Kidney glomerular epithelial cell (primary cell): ENCODE measurements at regions not wholly inside any gene's neighbourhood (a gene's known extent, or its start where the extent isn't known, plus 50 kb on each side); places are given as distances from the start of the nearest gene placed in this dataset.
"Not testable (repeated sequence)": the region's sequence is repeated elsewhere in the genome, so short reads cannot be mapped to it uniquely, and the experiment has no call there.

ENCODE experiments used
- DNase-seq: peaks from one replicate; lab custom pipeline; 2025; lab: John Stamatoyannopoulos, UW

DNA sequence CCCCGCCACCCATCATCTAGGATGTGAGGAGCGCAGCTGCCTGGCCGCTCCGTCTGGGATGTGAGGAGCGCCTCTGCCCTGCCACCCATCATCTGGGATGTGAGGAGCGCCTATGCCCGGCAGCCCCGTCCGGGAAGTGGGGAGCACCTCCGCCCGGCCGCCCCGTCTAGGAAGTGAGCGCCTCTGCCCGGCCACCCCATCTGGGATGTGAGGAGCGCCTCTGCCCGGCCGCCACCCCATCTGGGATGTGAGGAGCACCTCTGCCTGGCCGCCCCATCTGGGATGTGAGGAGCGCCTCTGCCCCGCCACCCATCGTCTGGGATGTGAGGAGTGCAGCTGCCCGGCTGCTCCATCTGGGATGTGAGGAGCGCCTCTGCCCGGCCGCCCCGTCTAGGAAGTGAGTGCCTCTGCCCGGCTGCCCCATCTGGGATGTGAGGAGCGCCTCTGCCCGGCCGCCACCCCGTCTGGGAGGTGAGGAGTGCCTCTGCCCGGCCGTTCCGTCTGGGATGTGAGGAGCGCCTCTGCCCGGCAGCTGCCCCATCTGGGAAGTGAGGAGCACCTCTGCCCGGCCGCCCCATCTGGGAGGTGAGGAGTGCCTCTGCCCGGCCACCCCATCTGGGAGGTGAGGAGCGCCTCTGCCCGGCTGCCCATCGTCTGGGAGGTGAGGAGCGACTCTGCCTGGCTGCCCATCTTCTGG lies 1086.5 kb downstream of the TYW1 start:
- not testable (repeated sequence) for DNase-seq

GRCh38 chr7:68087401-68087800 lies 1090.8 kb downstream of the TYW1 start:
- DNase-seq, result no peak

- DNase-seq, result no peak
Observed at GRCh38 chr7:68088879-68089278, 1092.2 kb downstream of the TYW1 start.

GRCh38 chr7:68090256-68090655 lies 1093.6 kb downstream of the TYW1 start:
- not testable (repeated sequence) for DNase-seq

DNA sequence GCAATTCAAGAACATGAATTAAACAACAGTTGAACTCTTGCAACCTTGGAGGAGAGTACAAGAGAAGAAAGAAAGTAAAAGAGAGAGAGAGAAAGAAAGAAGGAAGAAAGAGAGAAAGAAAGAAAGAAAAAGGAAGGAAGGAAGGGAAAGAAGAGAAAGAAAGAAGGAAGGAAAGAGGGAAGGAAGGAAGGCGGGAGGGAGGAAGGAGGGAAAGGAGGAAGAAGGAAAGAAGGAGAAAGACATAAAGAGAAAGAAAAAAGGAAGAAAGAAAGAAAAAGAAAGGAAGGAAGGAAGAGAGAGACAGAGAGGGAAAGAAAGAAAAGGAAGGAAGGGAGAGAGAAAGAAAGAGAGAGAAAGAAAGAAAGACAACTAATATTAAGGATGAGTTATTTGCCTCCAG lies 1106.7 kb downstream of the TYW1 start:
- DNase-seq, result no peak

DNA sequence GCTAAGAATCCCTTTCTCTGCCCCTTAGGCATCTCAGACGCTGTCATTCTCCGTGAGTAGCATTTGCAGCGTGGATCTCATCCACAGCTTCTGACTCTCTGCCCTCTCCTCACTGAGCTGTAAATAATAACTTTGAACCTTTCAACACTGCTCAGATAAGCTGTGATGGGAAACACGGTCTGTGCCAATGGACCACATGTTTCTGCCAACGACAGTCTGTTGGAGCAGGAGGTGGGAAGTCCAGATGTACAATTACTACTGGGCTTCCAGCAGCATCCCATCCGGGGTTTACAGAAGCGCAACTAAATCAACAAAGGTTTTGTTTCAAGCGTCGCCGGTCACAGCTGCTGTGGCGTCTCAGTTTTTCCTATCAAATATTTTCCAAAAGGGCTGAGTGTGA lies 1110.6 kb downstream of the TYW1 start:
- no peak for DNase-seq

- DNase-seq, result no peak
Observed at GRCh38 chr7:68107968-68108367, 1111.3 kb downstream of the TYW1 start.

DNA sequence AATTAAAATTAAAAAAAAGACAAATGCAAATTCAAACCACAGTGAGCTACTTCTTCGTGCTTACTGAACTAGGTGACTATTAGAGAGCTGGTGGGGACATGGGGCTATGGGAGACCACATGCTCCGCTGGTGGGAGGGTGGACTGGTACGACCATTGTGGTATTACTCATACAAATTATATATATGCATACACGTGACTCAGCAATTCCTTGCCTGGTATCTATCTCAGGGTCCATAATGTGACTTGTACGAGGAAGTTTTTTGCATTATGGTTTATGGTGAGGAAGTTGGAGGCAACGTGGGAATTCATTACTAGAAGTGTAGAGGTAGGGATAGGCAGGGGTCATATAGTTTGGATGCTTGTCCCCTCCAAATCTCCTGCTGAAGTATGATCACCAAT lies 1112.7 kb downstream of the TYW1 start:
- no peak for DNase-seq

GRCh38 chr7:68119411-68119810 lies 1122.8 kb downstream of the TYW1 start:
- DNase-seq, result no peak

- no peak for DNase-seq
Observed at GRCh38 chr7:68121056-68121455, 1124.4 kb downstream of the TYW1 start.

GRCh38 chr7:68121655-68122054 lies 1125.0 kb downstream of the TYW1 start:
- no peak for DNase-seq

- no peak for DNase-seq
Observed at GRCh38 chr7:68122801-68123200, 1126.2 kb downstream of the TYW1 start.

DNA sequence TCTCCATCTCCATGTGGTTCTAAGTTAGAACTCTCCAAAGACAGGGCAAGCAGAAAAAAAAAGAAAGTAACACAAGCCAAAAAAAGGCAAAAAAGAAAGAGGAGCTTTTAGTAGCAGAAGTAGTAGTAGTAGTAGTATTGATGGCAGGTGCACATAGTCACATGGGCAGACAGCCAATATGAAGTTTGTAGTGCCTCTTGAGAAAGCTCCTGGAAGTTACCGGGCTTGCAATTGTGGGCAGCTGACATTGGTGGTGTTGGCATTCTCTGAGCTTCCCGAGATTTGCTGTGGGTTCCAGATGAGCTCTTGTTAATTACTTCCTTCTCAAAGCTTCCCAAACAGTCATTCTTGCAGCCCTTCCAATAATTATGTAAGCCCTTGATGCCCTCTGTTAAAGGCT lies 1128.5 kb downstream of the TYW1 start:
- DNase-seq, result no peak

GRCh38 chr7:68133045-68133444 lies 1136.4 kb downstream of the TYW1 start:
- no peak for DNase-seq

DNA sequence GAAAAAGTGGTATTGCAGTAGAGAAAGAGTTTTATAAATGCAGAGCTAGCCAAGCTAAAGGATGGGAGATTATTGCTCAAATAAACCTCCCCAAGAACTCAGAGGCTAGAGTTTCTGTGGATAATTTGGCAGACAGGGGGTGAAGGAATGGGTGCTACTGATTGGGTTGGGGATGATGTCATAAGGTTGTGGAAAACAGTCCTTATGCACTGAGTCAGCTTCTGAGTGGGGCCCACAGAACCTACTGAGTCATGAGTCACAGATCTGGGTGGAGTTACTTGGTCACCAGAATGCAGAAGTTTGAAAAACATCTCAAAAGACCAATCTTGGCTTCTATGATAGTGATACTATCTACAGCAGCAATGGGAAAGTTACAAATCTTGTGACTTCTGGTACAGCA lies 1146.7 kb downstream of the TYW1 start:
- DNase-seq, result no peak

- DNase-seq, result no peak
Observed at GRCh38 chr7:68146983-68147382, 1150.3 kb downstream of the TYW1 start.

GRCh38 chr7:68147614-68148238 lies 1151.1 kb downstream of the TYW1 start:
- DNase-seq, result no peak

- no peak for DNase-seq
Observed at GRCh38 chr7:68148440-68148839, 1151.8 kb downstream of the TYW1 start.

- no peak for DNase-seq
Observed at GRCh38 chr7:68152205-68152604, 1155.6 kb downstream of the TYW1 start.

GRCh38 chr7:68155676-68156075 lies 1159.0 kb downstream of the TYW1 start:
- DNase-seq, result no peak

- DNase-seq, result no peak
Observed at GRCh38 chr7:68158686-68159295, 1162.2 kb downstream of the TYW1 start.

GRCh38 chr7:68162712-68163111 lies 1166.1 kb downstream of the TYW1 start:
- DNase-seq, result no peak

GRCh38 chr7:68166525-68166924 lies 1169.9 kb downstream of the TYW1 start:
- no peak for DNase-seq

DNA sequence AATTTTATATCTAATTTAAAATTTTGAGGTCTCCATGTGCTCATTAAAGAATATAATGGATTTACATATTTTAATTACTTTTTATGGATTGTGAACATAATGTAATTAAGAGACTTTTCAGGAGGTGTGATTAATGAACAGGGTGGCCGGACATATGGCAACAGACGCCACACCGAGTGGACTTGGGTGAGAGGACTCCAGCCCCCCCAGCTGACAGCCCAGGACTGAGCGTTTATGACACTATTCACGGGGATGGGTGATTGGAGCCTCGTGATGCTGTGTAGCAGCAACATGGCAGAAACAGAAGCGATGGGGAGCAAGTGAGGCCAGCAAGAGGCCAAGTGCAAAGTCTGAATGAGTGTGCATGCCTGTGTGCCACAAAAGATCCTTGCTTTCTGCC lies 1176.9 kb downstream of the TYW1 start:
- no peak for DNase-seq
